ENCODE measurements at regions not wholly inside any gene's neighbourhood (a gene's known extent, or its start where the extent isn't known, plus 50 kb on each side); places are given as distances from the start of the nearest gene placed in this dataset.
"Not testable (repeated sequence)": the region's sequence is repeated elsewhere in the genome, so short reads cannot be mapped to it uniquely, and the experiment has no call there.

DNA sequence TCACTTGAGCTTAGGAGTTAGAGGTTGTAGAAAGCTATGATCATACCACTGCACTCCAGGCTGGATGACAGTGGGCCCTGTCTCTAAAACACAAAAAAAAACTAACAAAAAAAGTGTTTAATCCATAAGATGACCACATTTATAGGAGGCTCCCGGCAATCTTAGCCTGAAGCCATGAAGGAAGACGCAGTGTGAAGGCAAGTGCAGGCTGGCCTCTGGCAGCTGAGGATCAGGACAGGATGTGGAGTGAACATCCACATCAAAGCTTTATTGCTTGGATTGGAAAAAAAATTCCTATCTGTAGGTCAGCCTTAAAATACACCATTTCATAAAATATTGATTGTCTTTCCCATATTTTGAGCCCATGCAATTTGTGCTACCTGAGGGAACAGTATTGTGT, 115.9 kb upstream of the SIMC1 start:
- TF ChIP-seq, protein P1, sequence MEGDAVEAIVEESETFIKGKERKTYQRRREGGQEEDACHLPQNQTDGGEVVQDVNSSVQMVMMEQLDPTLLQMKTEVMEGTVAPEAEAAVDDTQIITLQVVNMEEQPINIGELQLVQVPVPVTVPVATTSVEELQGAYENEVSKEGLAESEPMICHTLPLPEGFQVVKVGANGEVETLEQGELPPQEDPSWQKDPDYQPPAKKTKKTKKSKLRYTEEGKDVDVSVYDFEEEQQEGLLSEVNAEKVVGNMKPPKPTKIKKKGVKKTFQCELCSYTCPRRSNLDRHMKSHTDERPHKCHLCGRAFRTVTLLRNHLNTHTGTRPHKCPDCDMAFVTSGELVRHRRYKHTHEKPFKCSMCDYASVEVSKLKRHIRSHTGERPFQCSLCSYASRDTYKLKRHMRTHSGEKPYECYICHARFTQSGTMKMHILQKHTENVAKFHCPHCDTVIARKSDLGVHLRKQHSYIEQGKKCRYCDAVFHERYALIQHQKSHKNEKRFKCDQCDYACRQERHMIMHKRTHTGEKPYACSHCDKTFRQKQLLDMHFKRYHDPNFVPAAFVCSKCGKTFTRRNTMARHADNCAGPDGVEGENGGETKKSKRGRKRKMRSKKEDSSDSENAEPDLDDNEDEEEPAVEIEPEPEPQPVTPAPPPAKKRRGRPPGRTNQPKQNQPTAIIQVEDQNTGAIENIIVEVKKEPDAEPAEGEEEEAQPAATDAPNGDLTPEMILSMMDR (IDR thresholded peaks at IDR 0.05) = not testable (repeated sequence)
- TF ChIP-seq POLR2A (IDR thresholded peaks at IDR 0.05) = not testable (repeated sequence)
